Liver (tissue), 8 donors: ENCODE measurements at regions not wholly inside any gene's neighbourhood (a gene's known extent, or its start where the extent isn't known, plus 50 kb on each side); places are given as distances from the start of the nearest gene placed in this dataset.

ENCODE experiments used
- DNase-seq: peaks from one replicate; pipeline ENCODE4 v3.0.0-alpha.2; 2017; ENCODE audit warnings: low spot score
- H3K27ac ChIP-seq, 2 donors: one replicate each; pipeline ENCODE4 v1.7.0; 2013; ENCODE audit warnings: inconsistent platforms in 2 of 2, low read length in 2 of 2, control low read depth in 1 of 2, low read depth in 1 of 2, mild to moderate bottlenecking in 1 of 2
- H3K27me3 ChIP-seq, 4 donors: one replicate each; pipeline versions ENCODE4 v1.6.1 to v1.7.0; 2013; ENCODE audit warnings: low read length in 3 of 4, inconsistent platforms in 1 of 4, mild to moderate bottlenecking in 1 of 4, moderate library complexity in 1 of 4; ENCODE audit not compliant: control insufficient read depth in 4 of 4, insufficient read depth in 4 of 4
- H3K36me3 ChIP-seq, 4 donors: one replicate each; pipeline versions ENCODE4 v1.6.1 to v1.7.0; 2013; ENCODE audit warnings: low read length in 3 of 4, mild to moderate bottlenecking in 3 of 4, low read depth in 1 of 4, moderate library complexity in 1 of 4; ENCODE audit not compliant: control insufficient read depth in 4 of 4, insufficient read depth in 3 of 4
- H3K4me1 ChIP-seq, 4 donors: one replicate each; pipeline versions ENCODE4 v1.6.1 to v1.7.0; 2013; ENCODE audit warnings: low read length in 3 of 4, mild to moderate bottlenecking in 3 of 4, moderate library complexity in 1 of 4; ENCODE audit not compliant: control insufficient read depth in 4 of 4, insufficient read depth in 4 of 4
- H3K4me3 ChIP-seq, 3 donors: one replicate each; pipeline versions ENCODE4 v1.6.1 to v1.7.0; 2013; ENCODE audit warnings: low read length in 3 of 3, control low read depth in 1 of 3, low read depth in 1 of 3, mild to moderate bottlenecking in 1 of 3
- H3K9ac ChIP-seq, 2 donors: one replicate each; pipeline ENCODE4 v1.7.0; 2013; ENCODE audit warnings: low read length in 2 of 2, mild to moderate bottlenecking in 2 of 2, moderate library complexity in 2 of 2, control low read depth in 1 of 2, low read depth in 1 of 2
- H3K9me3 ChIP-seq, 4 donors: one replicate each; pipeline versions ENCODE4 v1.6.1 to v1.7.0; 2013; ENCODE audit warnings: low read length in 3 of 4; ENCODE audit not compliant: control insufficient read depth in 4 of 4
- EGR1 ChIP-seq, 2 donors: IDR thresholded peaks; 2 replicates each; pipeline ENCODE4 v1.6.1; 2016 to 2018; ENCODE audit warnings: antibody characterized with exemption in 2 of 2, low read depth in 2 of 2
- FOXA1 ChIP-seq: IDR thresholded peaks from 2 replicates; pipeline ENCODE4 v1.6.1; 2016; ENCODE audit warnings: antibody characterized with exemption
- FOXA2 ChIP-seq: IDR thresholded peaks from 2 replicates; pipeline ENCODE4 v1.6.1; 2016; ENCODE audit warnings: antibody characterized with exemption
- GABPA ChIP-seq, 2 donors: IDR thresholded peaks in 1 of 2; conservative IDR thresholded peaks in 1 of 2; 2 replicates each; pipeline ENCODE4 v1.6.1; 2016; ENCODE audit warnings: antibody characterized with exemption in 2 of 2, mild to moderate bottlenecking in 1 of 2, moderate library complexity in 1 of 2
- HNF4A ChIP-seq, 2 donors: conservative IDR thresholded peaks; 2 replicates each; pipeline ENCODE4 v1.6.1; 2016; ENCODE audit warnings: antibody characterized with exemption in 2 of 2, mild to moderate bottlenecking in 2 of 2
- HNF4G ChIP-seq: IDR thresholded peaks from 2 replicates; pipeline ENCODE4 v1.6.1; 2016; ENCODE audit warnings: antibody characterized with exemption
- JUND ChIP-seq, 2 donors: IDR thresholded peaks; 2 replicates each; pipeline ENCODE4 v1.6.1; 2016; ENCODE audit warnings: antibody characterized with exemption in 2 of 2
- NR2F2 ChIP-seq: IDR thresholded peaks from 2 replicates; pipeline ENCODE4 v1.6.1; 2016; ENCODE audit warnings: antibody characterized with exemption
- RAD21 ChIP-seq, 2 donors: IDR thresholded peaks; 2 replicates each; pipeline ENCODE4 v1.6.1; 2016; ENCODE audit warnings: antibody characterized with exemption in 2 of 2, mild to moderate bottlenecking in 2 of 2
- RXRA ChIP-seq, 2 donors: IDR thresholded peaks; 2 replicates each; pipeline ENCODE4 v1.6.1; 2017 to 2018; ENCODE audit warnings: antibody characterized with exemption in 2 of 2, mild to moderate bottlenecking in 1 of 2
- SP1 ChIP-seq: IDR thresholded peaks from 2 replicates; pipeline ENCODE4 v1.6.1; 2018; ENCODE audit warnings: antibody characterized with exemption, mild to moderate bottlenecking
- TAF1 ChIP-seq: conservative IDR thresholded peaks from 2 replicates; pipeline ENCODE4 v1.6.1; 2016; ENCODE audit warnings: antibody characterized with exemption, mild to moderate bottlenecking
- YY1 ChIP-seq: IDR thresholded peaks from 2 replicates; pipeline ENCODE4 v1.6.1; 2016; ENCODE audit warnings: antibody characterized with exemption, mild to moderate bottlenecking
- WGBS: extraction: QIAGEN DNeasy Blood & Tissue Kit; methylation state at CpG from one replicate; pipeline ENCODE4 v1.1.7; 2013; 5-methylcytosine and 5-hydroxymethylcytosine counted together
- TF ChIP-seq, protein P1 (sequence below): fragments of 150-350 bp; IDR thresholded peaks from 2 replicates; pipeline ENCODE4 v1.5.1; 2017; ENCODE audit warnings: improper control_type of control experiment, low read depth, low read length; ENCODE audit not compliant: missing input control
- TF ChIP-seq, protein P2 (sequence below): IDR thresholded peaks from 2 replicates; pipeline ENCODE4 v1.6.1; 2016; ENCODE audit warnings: antibody characterized with exemption
- TF ChIP-seq, protein P3 (sequence below): IDR thresholded peaks from 2 replicates; pipeline ENCODE4 v1.6.1; 2016; ENCODE audit warnings: antibody characterized with exemption
- TF ChIP-seq, protein P4 (sequence below): IDR thresholded peaks from 2 replicates; pipeline ENCODE4 v1.6.1; 2016; ENCODE audit warnings: antibody characterized with exemption, mild to moderate bottlenecking
- donor health status: healthy.
- donor health status: healthy.
- donor health status: healthy.
- donor health status: healthy.
- donor health status: healthy.

DNA sequence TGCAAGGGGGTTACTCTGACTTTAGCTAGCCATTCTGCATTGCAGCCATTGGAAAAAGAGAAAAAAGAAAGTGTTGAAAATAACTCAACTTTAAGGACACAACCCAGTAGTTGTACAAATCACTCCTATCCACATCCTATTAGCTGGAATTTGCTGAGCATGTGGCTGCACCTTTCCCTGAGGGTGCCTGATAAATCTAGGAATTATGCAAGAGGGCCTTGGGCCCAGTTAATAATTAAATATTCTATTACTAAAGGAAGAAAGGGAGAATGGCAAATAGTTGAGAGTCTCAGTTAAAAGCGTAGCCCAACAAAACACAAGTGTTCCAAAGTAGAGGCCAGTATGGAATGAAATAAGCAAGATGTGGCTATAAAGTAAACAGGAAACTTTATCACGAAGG is 200.9 kb upstream of the CNTNAP2 start:
- Histone ChIP-seq H3K27me3 (no peaks in the 10 kb centered on the region), H3K4me1 (no peaks in the 10 kb centered on the region), H3K4me3 (no peak overlapping the region), H3K27ac (no peak overlapping the region), H3K9ac (no peak overlapping the region), H3K36me3 (no peaks in the 10 kb centered on the region), H3K9me3 (peaks cover 0 to 5% (median 0%) of the 10 kb centered on the region in 4 donors)
- DNase-seq: no peak
- TF ChIP-seq, protein P1, sequence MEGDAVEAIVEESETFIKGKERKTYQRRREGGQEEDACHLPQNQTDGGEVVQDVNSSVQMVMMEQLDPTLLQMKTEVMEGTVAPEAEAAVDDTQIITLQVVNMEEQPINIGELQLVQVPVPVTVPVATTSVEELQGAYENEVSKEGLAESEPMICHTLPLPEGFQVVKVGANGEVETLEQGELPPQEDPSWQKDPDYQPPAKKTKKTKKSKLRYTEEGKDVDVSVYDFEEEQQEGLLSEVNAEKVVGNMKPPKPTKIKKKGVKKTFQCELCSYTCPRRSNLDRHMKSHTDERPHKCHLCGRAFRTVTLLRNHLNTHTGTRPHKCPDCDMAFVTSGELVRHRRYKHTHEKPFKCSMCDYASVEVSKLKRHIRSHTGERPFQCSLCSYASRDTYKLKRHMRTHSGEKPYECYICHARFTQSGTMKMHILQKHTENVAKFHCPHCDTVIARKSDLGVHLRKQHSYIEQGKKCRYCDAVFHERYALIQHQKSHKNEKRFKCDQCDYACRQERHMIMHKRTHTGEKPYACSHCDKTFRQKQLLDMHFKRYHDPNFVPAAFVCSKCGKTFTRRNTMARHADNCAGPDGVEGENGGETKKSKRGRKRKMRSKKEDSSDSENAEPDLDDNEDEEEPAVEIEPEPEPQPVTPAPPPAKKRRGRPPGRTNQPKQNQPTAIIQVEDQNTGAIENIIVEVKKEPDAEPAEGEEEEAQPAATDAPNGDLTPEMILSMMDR: no peak
- TF ChIP-seq, protein P2, sequence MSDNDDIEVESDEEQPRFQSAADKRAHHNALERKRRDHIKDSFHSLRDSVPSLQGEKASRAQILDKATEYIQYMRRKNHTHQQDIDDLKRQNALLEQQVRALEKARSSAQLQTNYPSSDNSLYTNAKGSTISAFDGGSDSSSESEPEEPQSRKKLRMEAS: peak; percentile 27
- WGBS: 40% methylated on average over 2 of the region's 2 CpGs

DNA sequence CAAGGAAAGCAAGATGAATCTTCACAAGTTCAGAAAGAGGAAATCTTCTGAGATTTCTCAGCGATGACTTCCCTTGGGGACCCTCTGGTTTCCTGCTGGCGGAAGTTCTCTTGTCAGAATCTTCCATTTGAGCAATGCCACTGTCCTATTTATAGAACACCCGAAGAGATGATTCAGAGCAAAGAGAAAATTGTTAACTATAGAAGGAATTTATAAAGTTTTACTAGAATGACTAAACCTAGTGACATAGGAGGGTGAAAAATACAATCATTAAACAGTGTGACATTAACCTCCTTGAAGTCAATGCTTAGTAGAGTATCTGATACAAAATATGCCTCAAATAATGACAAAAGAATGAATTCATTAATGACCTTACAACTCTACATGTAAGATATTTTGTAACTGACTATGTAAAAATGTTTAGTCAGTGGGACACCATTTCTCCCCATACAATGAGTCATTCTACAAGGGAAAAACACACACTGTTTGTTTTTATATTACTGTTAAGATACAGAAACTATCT is 206.5 kb upstream of the CNTNAP2 start:
- H3K27me3 ChIP-seq: no peaks in the 10 kb centered on the region
- no peak for TF ChIP-seq FOXA1
- TF ChIP-seq TAF1: no peak
- TF ChIP-seq EGR1 (IDR thresholded peaks at IDR 0.05; ENCODE audit: low read depth in 2 of 2): no peak
- no peak for TF ChIP-seq YY1
- TF ChIP-seq SP1: no peak
- TF ChIP-seq, protein P3, sequence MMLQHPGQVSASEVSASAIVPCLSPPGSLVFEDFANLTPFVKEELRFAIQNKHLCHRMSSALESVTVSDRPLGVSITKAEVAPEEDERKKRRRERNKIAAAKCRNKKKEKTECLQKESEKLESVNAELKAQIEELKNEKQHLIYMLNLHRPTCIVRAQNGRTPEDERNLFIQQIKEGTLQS: no peak
- TF ChIP-seq GABPA (IDR thresholded peaks at IDR 0.05 in 1 of 2, conservative IDR thresholded peaks at IDR 0.05 in 1 of 2): no peak
- TF ChIP-seq, protein P1: no peak
- TF ChIP-seq HNF4G: no peak
- TF ChIP-seq NR2F2: no peak
- TF ChIP-seq, protein P4, sequence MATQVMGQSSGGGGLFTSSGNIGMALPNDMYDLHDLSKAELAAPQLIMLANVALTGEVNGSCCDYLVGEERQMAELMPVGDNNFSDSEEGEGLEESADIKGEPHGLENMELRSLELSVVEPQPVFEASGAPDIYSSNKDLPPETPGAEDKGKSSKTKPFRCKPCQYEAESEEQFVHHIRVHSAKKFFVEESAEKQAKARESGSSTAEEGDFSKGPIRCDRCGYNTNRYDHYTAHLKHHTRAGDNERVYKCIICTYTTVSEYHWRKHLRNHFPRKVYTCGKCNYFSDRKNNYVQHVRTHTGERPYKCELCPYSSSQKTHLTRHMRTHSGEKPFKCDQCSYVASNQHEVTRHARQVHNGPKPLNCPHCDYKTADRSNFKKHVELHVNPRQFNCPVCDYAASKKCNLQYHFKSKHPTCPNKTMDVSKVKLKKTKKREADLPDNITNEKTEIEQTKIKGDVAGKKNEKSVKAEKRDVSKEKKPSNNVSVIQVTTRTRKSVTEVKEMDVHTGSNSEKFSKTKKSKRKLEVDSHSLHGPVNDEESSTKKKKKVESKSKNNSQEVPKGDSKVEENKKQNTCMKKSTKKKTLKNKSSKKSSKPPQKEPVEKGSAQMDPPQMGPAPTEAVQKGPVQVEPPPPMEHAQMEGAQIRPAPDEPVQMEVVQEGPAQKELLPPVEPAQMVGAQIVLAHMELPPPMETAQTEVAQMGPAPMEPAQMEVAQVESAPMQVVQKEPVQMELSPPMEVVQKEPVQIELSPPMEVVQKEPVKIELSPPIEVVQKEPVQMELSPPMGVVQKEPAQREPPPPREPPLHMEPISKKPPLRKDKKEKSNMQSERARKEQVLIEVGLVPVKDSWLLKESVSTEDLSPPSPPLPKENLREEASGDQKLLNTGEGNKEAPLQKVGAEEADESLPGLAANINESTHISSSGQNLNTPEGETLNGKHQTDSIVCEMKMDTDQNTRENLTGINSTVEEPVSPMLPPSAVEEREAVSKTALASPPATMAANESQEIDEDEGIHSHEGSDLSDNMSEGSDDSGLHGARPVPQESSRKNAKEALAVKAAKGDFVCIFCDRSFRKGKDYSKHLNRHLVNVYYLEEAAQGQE: no peak
- TF ChIP-seq JUND (IDR thresholded peaks at IDR 0.05): no peak
- no peak for TF ChIP-seq FOXA2
- no peak for TF ChIP-seq HNF4A (conservative IDR thresholded peaks at IDR 0.05)
- no peak for TF ChIP-seq RXRA (IDR thresholded peaks at IDR 0.05)
- TF ChIP-seq RAD21 (IDR thresholded peaks at IDR 0.05): no peak
- TF ChIP-seq, protein P2: no peak
- WGBS: 47% methylated on average over 3 of the region's 3 CpGs
- H3K36me3 ChIP-seq: no peaks in the 10 kb centered on the region
- H3K4me3 ChIP-seq: no peak overlapping the region
- H3K4me1 ChIP-seq: no peaks in the 10 kb centered on the region
- no peak overlapping the region for H3K9ac ChIP-seq
- H3K27ac ChIP-seq: no peak overlapping the region
- H3K9me3 ChIP-seq: no peaks in the 10 kb centered on the region
- no peak for DNase-seq
